H1 (cell line): ENCODE measurements at regions not wholly inside any gene's neighbourhood (a gene's known extent, or its start where the extent isn't known, plus 50 kb on each side); places are given as distances from the start of the nearest gene placed in this dataset.

Source experiments
- CHD7 ChIP-seq: fragments of 300-600 bp; sonication (generic); IDR thresholded peaks from 2 replicates; pipeline ENCODE4 v1.7.1; 2012; ENCODE audit warnings: low read length, moderate library complexity, mild to moderate bottlenecking, inconsistent platforms; ENCODE audit not compliant: insufficient replicate concordance
- GTF2F1 ChIP-seq: IDR thresholded peaks from 2 replicates; pipeline ENCODE4 v1.6.1; 2012; ENCODE audit warnings: low read depth, low read length, improper control_type of control experiment, borderline replicate concordance
- KDM5A ChIP-seq: fragments of 200-600 bp; IDR thresholded peaks from 2 replicates; pipeline ENCODE4 v1.7.1; 2012; ENCODE audit warnings: mild to moderate bottlenecking, low read length, inconsistent platforms, mixed read lengths
- SP2 ChIP-seq: IDR thresholded peaks from 2 replicates; pipeline ENCODE4 v1.6.1; 2012; ENCODE audit warnings: mild to moderate bottlenecking, low read length, inconsistent platforms

- TF ChIP-seq CHD7 (no peak), GTF2F1 (no peak), KDM5A (no peak), SP2 (no peak)
- TF ChIP-seq, all 59 proteins: peak for 0
Observed at GRCh38 chr13:80877209-80877943, 536.5 kb upstream of the SPRY2 start (continued).
